NCI-H345 treated with DMSO at 0.1 percent for 48 hours (cell line): ENCODE measurements at regions not wholly inside any gene's neighbourhood (a gene's known extent, or its start where the extent isn't known, plus 50 kb on each side); places are given as distances from the start of the nearest gene placed in this dataset.

ENCODE experiments used
- DNase-seq: peaks from one replicate; lab custom pipeline; 2025; ENCODE audit not compliant: unreplicated experiment; lab: John Stamatoyannopoulos, UW

- DNase-seq, result no peak
Observed at GRCh38 chr16:87075319-87075860, 241.8 kb downstream of the C16orf95 start.

DNA sequence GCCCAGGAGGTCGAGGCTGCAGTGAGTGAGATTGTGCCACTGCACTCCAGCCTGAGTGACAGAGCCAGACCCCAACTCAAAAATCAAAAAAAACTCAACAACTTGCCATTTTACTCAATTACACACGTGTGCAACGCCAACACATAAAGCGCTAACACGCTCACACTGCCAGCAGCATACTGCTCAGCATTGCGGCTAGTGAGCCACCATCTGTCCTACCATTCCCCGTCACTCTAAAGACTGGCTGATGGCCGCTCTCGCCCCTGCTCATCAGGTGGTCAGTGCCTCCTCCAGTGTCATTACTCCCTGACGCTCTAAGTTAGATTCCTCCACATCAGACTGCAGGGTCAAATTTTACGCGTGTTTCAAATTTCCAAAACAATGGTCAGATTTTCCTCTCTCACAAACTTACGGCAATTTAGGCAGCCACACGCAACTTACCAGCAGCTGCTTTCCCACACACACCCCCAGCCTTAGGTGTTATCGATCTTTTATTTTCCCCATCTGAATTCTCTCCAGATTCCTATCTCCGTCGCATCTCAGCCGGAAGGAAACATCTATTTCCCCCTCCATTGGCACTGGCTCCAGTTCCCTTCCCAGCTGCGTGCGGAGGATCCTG lies 240.8 kb downstream of the C16orf95 start:
- DNase-seq, result no peak

DNA sequence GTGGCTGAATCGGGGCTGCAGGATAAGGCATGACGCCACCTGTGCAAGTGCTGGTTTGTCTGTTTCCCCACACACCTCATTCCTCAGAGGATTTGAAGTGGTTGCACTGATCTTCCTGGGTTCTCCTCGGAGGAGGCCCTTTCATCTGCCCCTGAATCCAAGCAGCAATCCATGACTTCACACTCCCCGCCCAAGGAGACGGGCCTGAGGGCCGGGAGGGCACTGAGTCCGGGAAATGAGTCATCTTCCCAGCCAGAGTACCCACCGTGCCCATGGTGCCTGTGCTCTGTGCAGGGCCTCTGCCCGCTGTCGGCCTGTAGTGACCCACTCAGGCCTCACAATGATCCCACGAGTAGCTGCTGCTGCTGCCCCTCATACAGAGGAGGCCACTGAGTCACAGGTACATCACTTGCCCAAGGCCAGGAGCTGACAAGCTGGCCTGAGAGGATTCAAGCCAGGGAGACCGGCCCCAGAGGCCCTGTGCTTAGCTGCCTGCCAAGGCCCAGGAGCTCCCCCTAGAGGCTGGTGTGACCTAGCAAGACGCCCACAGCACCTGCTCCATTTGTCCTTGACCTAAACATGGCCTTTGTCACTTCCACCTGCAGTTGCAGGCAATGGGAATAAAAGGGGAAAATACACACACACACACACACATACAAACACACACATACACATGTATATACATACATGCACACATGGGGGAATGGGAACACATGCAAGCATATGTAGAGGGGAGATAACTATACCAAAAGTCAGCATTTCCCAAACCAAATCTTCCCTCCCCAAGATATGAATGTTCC lies 240.0 kb downstream of the C16orf95 start:
- DNase-seq, result no peak

DNA sequence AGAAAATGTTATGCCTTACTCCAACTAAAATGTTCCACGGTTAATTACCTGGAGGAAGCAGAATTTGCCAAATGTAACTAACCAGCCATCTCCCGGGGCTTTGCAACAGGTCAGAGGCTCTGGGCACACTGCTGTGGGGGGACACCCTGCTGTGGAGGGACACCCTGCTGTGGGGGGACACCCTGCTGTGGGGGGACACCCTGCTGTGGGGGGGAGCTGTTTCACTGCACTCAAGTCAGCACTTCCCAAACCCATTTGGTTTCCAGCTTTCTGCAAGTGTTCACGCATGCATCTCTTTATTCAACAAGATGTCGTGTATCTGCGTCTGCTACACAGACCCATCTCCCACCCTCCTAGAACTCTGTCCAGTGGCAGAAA lies 239.5 kb downstream of the C16orf95 start:
- DNase-seq, result no peak

DNA sequence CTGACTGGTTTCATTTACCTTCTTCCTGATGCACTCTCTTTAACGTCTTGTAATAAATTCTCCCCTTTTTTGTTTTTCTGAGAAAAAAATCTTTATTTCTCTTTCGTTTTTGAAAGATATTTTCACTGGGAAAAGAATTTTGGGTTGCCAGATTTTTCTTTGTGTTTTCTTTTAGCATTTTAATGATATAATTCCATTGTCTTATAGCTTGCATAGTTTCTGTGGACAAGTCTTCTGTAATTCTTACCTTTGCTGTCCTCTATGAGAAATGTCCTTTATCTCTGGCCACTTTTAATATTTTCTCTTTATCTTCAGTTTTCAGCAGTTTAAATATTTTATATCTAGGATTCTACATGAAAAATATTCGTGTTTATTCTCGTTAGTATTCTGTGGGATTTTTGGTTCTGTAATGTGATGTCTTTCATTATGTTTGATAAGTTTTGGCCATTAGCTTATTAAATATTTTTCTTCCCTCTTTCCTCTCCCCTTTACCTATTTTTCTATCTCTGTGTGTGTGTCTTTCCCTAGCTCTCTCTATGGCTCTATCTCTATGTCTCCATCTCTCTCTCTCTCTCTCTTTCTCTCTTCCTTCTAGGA lies 236.5 kb downstream of the C16orf95 start:
- no peak for DNase-seq

GRCh38 chr16:87085441-87085840 lies 231.8 kb downstream of the C16orf95 start:
- no peak for DNase-seq

DNA sequence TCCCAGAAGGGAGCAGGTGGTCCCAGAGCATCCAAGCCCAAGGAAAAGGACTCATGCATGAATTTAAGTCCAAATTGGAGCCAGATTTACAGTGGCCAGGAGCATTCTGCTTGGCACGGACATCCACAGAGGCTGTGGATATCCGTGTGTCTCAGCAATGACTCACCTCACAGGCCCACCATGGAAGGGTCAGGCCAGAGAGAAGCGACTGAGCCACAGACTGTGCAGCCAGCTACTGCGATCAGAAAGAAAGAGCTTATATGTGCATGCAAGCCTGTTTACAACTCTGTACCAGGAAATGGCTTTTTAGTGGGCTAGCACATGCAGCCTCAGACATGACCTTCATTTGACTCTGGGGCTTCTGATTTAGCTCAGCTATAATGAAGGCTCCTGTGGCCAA lies 231.0 kb downstream of the C16orf95 start:
- DNase-seq, result no peak

DNA sequence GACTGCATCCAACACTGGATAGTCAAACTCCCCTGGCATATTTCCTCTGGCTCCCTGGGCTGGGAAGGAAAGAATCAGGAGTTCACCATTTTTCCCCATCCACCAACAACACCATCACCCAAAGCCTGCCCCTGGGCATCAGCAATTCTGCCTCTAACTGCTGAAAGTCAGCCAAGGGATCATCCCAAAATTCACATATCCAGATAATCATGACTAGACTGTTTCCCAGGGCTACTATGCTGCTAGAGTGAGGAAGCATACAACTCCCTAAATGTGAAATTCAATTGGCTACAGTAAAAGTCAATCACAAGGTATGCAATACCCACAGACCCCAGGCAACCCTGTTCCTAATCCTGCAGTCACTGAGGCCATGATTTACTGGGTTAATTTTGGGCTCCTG lies 230.6 kb downstream of the C16orf95 start:
- no peak for DNase-seq

- no peak for DNase-seq
Observed at GRCh38 chr16:87092958-87093357, 224.2 kb downstream of the C16orf95 start.

- no peak for DNase-seq
Observed at GRCh38 chr16:87093804-87094555, 223.2 kb downstream of the C16orf95 start.

GRCh38 chr16:87094556-87094865 lies 222.7 kb downstream of the C16orf95 start:
- DNase-seq, result no peak

DNA sequence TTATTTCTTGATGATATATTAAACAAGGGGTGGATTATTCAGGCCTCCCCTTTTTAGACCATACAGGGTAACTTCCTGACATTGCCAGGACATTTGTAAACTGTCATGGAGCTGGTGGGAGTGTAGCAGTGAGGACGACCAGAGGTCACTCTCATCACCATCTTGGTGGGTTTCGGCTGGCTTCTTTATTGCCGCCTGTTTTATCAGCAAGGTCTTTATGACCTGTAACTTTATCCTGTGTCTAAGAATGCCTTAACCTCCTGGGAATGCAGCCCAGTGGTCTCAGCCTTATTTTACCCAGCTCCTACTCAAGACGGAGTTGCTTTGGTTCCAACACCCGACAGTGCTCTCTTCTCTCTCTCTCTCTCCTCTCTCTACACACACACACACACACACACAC lies 221.9 kb downstream of the C16orf95 start:
- no peak for DNase-seq

GRCh38 chr16:87096746-87097333 lies 220.4 kb downstream of the C16orf95 start:
- no peak for DNase-seq

DNA sequence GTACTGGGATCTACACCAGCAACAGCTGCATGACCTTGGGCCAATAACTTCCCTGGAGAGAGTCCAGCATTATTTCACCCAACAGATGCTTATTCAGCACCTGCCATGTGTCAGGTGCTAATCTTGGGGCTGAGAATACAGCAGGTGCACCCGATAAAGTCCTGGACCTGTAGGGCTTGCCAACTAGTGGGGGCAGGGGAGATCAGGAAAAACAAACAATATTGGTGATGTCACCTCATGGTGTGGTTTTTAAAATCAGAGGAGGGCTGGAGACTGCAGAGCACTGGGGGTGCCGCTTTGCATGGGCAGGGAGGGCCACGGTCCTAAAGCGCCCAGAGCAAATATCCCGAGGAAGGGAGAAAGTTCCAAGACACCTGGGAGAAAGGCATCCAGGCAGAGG lies 218.8 kb downstream of the C16orf95 start:
- no peak for DNase-seq

- DNase-seq, result no peak
Observed at GRCh38 chr16:87098976-87099720, 218.0 kb downstream of the C16orf95 start.

DNA sequence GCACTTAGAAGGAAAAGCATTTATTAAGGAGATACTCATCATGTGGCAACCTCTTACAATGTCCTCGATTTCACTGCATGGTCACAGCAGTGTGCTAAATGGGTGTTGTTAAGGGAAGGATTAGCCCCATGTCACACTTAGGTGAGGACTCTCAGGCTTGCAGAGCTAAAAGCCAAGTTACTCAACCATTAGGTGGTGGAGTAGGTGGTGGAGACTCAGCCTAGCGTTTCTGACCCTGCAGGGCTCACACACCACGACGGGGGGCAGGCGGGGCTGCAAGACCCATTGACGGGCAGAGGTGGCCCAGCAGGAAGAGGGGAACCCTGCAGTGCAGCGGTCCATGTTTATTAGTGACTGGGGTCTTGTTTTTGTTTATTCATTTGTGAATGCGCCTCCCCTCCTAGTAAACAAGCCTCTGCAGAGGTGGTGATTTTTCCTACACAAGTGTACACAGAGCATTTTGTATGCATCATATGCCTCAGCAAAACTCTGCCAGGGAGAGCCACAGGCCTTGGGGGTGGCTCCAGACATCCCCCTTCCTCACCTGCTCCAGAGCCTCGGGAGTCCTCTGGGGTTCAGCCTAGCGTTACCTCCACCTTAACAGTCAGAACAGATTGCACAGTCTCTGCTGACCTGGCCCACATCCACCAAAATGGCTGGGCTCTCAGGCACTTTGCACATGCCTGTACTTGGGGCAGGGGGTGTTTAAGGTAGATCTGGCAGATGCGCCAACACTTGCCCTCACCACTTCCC lies 216.7 kb downstream of the C16orf95 start:
- no peak for DNase-seq

GRCh38 chr16:87101903-87102302 lies 215.3 kb downstream of the C16orf95 start:
- no peak for DNase-seq

- no peak for DNase-seq
Observed at GRCh38 chr16:87107201-87107600, 210.0 kb downstream of the C16orf95 start.

DNA sequence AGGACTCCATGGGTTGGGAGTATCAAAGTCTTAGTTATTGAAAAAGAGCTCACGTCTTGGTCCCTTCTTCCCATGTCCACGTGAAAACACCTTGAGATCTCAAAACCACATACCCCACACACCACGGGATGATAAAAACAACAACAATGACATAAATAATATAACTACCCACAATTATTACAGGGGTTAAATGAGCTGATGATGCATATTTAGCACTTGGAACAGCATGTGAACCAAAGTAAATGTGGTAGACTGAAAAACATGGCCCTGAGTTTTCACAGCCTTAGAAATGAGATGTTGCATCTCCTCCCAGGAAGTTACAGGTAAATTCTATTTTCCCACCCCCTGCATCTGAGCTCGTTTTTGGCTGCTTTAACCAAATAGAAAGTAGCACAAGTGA lies 208.9 kb downstream of the C16orf95 start:
- DNase-seq, result no peak

DNA sequence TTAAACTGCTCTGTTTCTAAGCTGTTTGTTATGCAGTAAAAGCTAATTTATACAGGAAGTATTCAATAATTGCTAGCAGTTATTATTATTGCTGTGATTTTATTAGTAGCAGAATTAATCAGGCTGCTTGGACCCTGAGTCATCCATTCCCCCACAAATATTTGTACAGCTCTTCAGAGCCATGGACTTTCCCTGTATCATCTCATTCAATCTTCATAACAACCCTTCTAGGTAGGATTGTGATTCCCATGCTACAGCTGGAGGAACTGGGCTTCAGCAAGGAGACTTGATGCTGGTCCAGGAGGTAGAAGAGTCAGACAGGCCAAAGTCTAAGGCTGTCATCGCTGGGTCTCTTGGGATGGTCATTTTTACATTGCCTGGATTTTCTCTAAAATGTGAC lies 208.3 kb downstream of the C16orf95 start:
- no peak for DNase-seq
